ENCODE measurements at regions not wholly inside any gene's neighbourhood (a gene's known extent, or its start where the extent isn't known, plus 50 kb on each side); places are given as distances from the start of the nearest gene placed in this dataset.
"Not testable (repeated sequence)": the region's sequence is repeated elsewhere in the genome, so short reads cannot be mapped to it uniquely, and the experiment has no call there.

GRCh38 chr11:33977676-33978075, 73.9 kb upstream of the CAPRIN1 start:
- no peak for DNase-seq
- ATAC-seq = no peak
- intact Hi-C loops (cut with DNase I, micrococcal nuclease) = no loop called here

GRCh38 chr11:33976495-33977199, 74.9 kb upstream of the CAPRIN1 start:
- ATAC-seq (no peak), DNase-seq (no peak)
- intact Hi-C loops (cut with DNase I, micrococcal nuclease) = no loop called here

GRCh38 chr11:33974804-33975203, 76.7 kb upstream of the CAPRIN1 start:
- no peak for DNase-seq
- ATAC-seq = no peak
- intact Hi-C loops (cut with DNase I, micrococcal nuclease) = loop anchor here (5.0 kb wide), 1 partner anchor 118 kb away; no protein-coding TSS in a partner anchor

- DNase-seq, ATAC-seq: not testable (repeated sequence)
- intact Hi-C loops (cut with DNase I, micrococcal nuclease) = loop anchor here (5.0 kb wide), 1 partner anchor 114 kb away; no protein-coding TSS in a partner anchor
Observed at GRCh38 chr11:33971530-33971929, 79.7 kb upstream of the LMO2 start.

- DNase-seq = peak; percentile 32 to 36
- intact Hi-C loops (cut with DNase I, micrococcal nuclease) = loop anchor here (5.0 kb wide), 1 partner anchor 114 kb away; no protein-coding TSS in a partner anchor
- ATAC-seq = peak; percentile 88
Observed at GRCh38 chr11:33970984-33971466, 79.1 kb upstream of the LMO2 start.

- ATAC-seq (no peak), DNase-seq (no peak)
- intact Hi-C loops (cut with DNase I, micrococcal nuclease) = no loop called here
Observed at GRCh38 chr11:33967451-33967850, 75.6 kb upstream of the LMO2 start.

GRCh38 chr11:33965032-33965431, 73.2 kb upstream of the LMO2 start:
- no peak for DNase-seq
- intact Hi-C loops (cut with DNase I, micrococcal nuclease) = no loop called here
- ATAC-seq = no peak

GRCh38 chr11:33959855-33960400, 68.1 kb upstream of the LMO2 start:
- no peak for DNase-seq

GRCh38 chr11:33957304-33957917, 65.5 kb upstream of the LMO2 start:
- intact Hi-C loops (cut with DNase I, micrococcal nuclease) = no loop called here
- DNase-seq (no peak), ATAC-seq (no peak)

More at GRCh38 chr11:33959855-33960400, 68.1 kb upstream of the LMO2 start:
- no peak for ATAC-seq
- intact Hi-C loops (cut with DNase I, micrococcal nuclease) = no loop called here

- no peak for DNase-seq
- intact Hi-C loops (cut with DNase I, micrococcal nuclease) = no loop called here
- no peak for ATAC-seq
Observed at GRCh38 chr11:33956611-33957010, 64.7 kb upstream of the LMO2 start.

GRCh38 chr11:33953289-33953688, 61.4 kb upstream of the LMO2 start:
- DNase-seq = no peak
- no peak for ATAC-seq
- intact Hi-C loops (cut with DNase I, micrococcal nuclease) = no loop called here

- intact Hi-C loops (cut with DNase I, micrococcal nuclease) = no loop called here
- DNase-seq (no peak), ATAC-seq (no peak)
Observed at GRCh38 chr11:33952805-33953204, 60.9 kb upstream of the LMO2 start.

GRCh38 chr11:33949252-33949913, 57.5 kb upstream of the LMO2 start:
- intact Hi-C loops (cut with DNase I, micrococcal nuclease) = no loop called here
- ATAC-seq = no peak
- no peak for DNase-seq

- DNase-seq (no peak), ATAC-seq (no peak)
- intact Hi-C loops (cut with DNase I, micrococcal nuclease) = no loop called here
Observed at GRCh38 chr11:33948494-33948893, 56.6 kb upstream of the LMO2 start.

- intact Hi-C loops (cut with DNase I, micrococcal nuclease); ATAC-seq; DNase-seq: not testable (repeated sequence)
Observed at GRCh38 chr11:33947918-33948317, 56.0 kb upstream of the LMO2 start.

- no peak for DNase-seq
- ATAC-seq = no peak
- intact Hi-C loops (cut with DNase I, micrococcal nuclease) = no loop called here
Observed at GRCh38 chr11:33946930-33947329, 55.1 kb upstream of the LMO2 start.

- DNase-seq = no peak
- no peak for ATAC-seq
- intact Hi-C loops (cut with DNase I, micrococcal nuclease) = no loop called here
Observed at GRCh38 chr11:33945481-33946268, 53.8 kb upstream of the LMO2 start.

- ATAC-seq (no peak), DNase-seq (no peak)
- intact Hi-C loops (cut with DNase I, micrococcal nuclease) = no loop called here
Observed at GRCh38 chr11:33944693-33945424, 53.0 kb upstream of the LMO2 start.
